GM23248 (cell line): ENCODE measurements at regions not wholly inside any gene's neighbourhood (a gene's known extent, or its start where the extent isn't known, plus 50 kb on each side); places are given as distances from the start of the nearest gene placed in this dataset.

Experiments used
- DNase-seq: peaks from one replicate; pipeline ENCODE4 v3.0.0-alpha.2; 2015
- H2AFZ ChIP-seq: fragments of 200-600 bp; sonication (generic); 2 replicates; pipeline ENCODE4 v1.6.1; 2016; ENCODE audit warnings: antibody characterized with exemption
- H3F3A ChIP-seq: fragments of 200-600 bp; sonication (generic); 2 replicates; pipeline ENCODE4 v1.6.1; 2016; ENCODE audit warnings: mild to moderate bottlenecking, antibody characterized with exemption, mixed run types; ENCODE audit not compliant: insufficient read depth
- H3K27ac ChIP-seq: fragments of 200-600 bp; sonication (generic); 2 replicates; pipeline ENCODE4 v1.5.1; 2016; ENCODE audit warnings: mild to moderate bottlenecking
- H3K27me3 ChIP-seq: fragments of 200-600 bp; sonication (generic); replicated peaks from 2 replicates; pipeline ENCODE4 v1.6.1; 2016; ENCODE audit warnings: mild to moderate bottlenecking; ENCODE audit not compliant: insufficient read depth
- H3K36me3 ChIP-seq: fragments of 200-600 bp; sonication (generic); 2 replicates; pipeline ENCODE4 v1.6.1; 2016; ENCODE audit warnings: low read depth, mild to moderate bottlenecking
- H3K4me1 ChIP-seq: fragments of 200-600 bp; sonication (generic); 2 replicates; pipeline ENCODE4 v1.6.1; 2016; ENCODE audit warnings: mild to moderate bottlenecking; ENCODE audit not compliant: insufficient read depth
- H3K4me2 ChIP-seq: fragments of 200-600 bp; sonication (generic); one replicate; pipeline ENCODE4 v1.6.1; 2016; ENCODE audit warnings: mild to moderate bottlenecking; ENCODE audit not compliant: unreplicated experiment
- H3K4me3 ChIP-seq: fragments of 200-600 bp; sonication (generic); 2 replicates; pipeline ENCODE4 v1.5.1; 2016; ENCODE audit warnings: mild to moderate bottlenecking
- H3K79me2 ChIP-seq: fragments of 200-600 bp; sonication (generic); 2 replicates; pipeline ENCODE4 v1.6.1; 2016; ENCODE audit warnings: mild to moderate bottlenecking; ENCODE audit not compliant: insufficient read depth
- H3K9ac ChIP-seq: fragments of 200-600 bp; sonication (generic); 2 replicates; pipeline ENCODE4 v1.6.1; 2016; ENCODE audit warnings: mild to moderate bottlenecking
- H3K9me2 ChIP-seq: fragments of 200-600 bp; sonication (generic); 2 replicates; pipeline ENCODE4 v1.6.1; 2016; ENCODE audit warnings: mixed run types, mild to moderate bottlenecking, moderate library complexity; ENCODE audit not compliant: insufficient read depth
- H3K9me3 ChIP-seq: fragments of 200-600 bp; sonication (generic); one replicate; pipeline ENCODE4 v1.6.1; 2017; ENCODE audit warnings: low read depth
- H4K20me1 ChIP-seq: fragments of 200-600 bp; sonication (generic); 2 replicates; pipeline ENCODE4 v1.6.0; 2016; ENCODE audit not compliant: insufficient read depth
- EZH2 ChIP-seq: fragments of 200-600 bp; sonication (generic); IDR thresholded peaks from 2 replicates; pipeline ENCODE4 v1.6.1; 2018; ENCODE audit warnings: antibody characterized with exemption, mild to moderate bottlenecking; ENCODE audit not compliant: insufficient read depth, poor library complexity, severe bottlenecking
- EZH2phosphoT487 ChIP-seq: fragments of 200-600 bp; sonication (generic); IDR thresholded peaks from 2 replicates; pipeline ENCODE4 v1.6.1; 2018; ENCODE audit warnings: antibody characterized with exemption, moderate library complexity, mild to moderate bottlenecking, low read depth; ENCODE audit not compliant: insufficient read depth
- WGBS, 2 experiments: methylation state at CpG; one replicate each; pipeline ENCODE4 v1.1.6; 2015 to 2017; ENCODE audit warnings: low lambda C conversion rate in 2 of 2, low coverage in 1 of 2; ENCODE audit errors: missing lambda C conversion rate in 2 of 2; 5-methylcytosine and 5-hydroxymethylcytosine counted together
- in situ Hi-C: fragments of 300-500 bp; cut with MboI; formaldehyde crosslinking; loops from 2 replicates; pipeline ENCODE4 v1.15.0; 2020

GRCh38 chr10:28912017-28912783, 234.9 kb downstream of the BAMBI start:
- DNase-seq: no peak
- no peak for TF ChIP-seq EZH2phosphoT487
- no peak for TF ChIP-seq EZH2
- Histone ChIP-seq H3K4me1 (no peaks in the 10 kb centered on the region; the same call in 1 of the 2 replicates), H4K20me1 (no peaks in the 10 kb centered on the region), H3K27me3 (no peaks in the 10 kb centered on the region), H3K4me2 (no peak overlapping the region), H2AFZ (no peak overlapping the region), H3K9me3 (no peaks in the 10 kb centered on the region), H3K36me3 (no peaks in the 10 kb centered on the region), H3K9ac (no peak overlapping the region), H3K9me2 (no peaks in the 10 kb centered on the region), H3F3A (no peaks in the 10 kb centered on the region), H3K79me2 (no peaks in the 10 kb centered on the region), H3K27ac (no peak overlapping the region), H3K4me3 (no peak overlapping the region)
- WGBS, 2 experiments: 24 to 29% methylated on average over 9 of the region's 9 CpGs
- in situ Hi-C loops: no loop called here

DNA sequence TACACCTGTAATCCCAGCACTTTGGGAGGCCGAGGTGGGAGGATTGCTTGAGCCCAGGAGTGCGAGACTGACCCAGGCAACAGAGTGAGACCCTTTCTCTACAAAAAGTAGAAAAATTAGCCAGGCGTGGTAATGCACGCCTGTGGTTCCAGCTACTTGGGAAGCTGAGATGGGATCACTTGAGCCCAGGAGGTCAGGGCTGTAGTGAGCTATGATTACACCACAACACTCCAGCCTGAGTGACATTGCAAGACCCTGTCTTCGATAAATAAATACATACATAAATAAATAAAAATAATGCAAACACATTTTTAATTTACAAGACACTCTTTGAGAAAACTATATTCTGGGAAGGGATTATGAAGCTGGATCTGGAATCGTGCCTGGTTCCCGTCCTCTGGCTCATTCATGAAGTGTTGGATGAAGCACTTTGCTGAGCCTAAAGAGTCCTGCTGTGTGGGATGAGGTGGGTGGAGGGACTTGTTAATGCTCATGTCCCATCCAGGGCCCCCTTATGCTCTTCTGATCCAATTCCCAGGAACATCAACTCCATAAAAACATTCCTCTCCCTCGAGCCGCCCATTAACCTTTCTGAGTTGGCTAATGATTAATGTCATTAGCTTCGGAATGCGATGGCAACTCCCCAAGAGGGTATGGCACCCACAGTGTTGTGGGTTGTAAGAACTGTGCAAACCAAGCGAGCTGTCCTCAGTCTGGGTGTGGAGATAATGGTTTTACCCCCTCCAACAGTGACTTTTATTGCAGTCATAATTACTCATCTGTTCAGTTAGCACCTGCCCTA, 236.3 kb downstream of the BAMBI start:
- WGBS, 2 experiments: 23 to 26% methylated on average over 12 of the region's 12 CpGs
- no peak overlapping the region for H3K9ac ChIP-seq
- H3K27ac ChIP-seq: no peak overlapping the region
- H3K9me2 ChIP-seq: no peaks in the 10 kb centered on the region
- no peaks in the 10 kb centered on the region for H3F3A ChIP-seq
- H3K4me3 ChIP-seq: no peak overlapping the region
- H3K4me2 ChIP-seq: no peak overlapping the region
- no peaks in the 10 kb centered on the region for H4K20me1 ChIP-seq
- DNase-seq: no peak
- H3K4me1 ChIP-seq: no peaks in the 10 kb centered on the region; the same call in 1 of the 2 replicates
- in situ Hi-C loops: no loop called here
- H3K9me3 ChIP-seq: no peaks in the 10 kb centered on the region
- no peak overlapping the region for H2AFZ ChIP-seq
- no peaks in the 10 kb centered on the region for H3K36me3 ChIP-seq
- H3K79me2 ChIP-seq: no peaks in the 10 kb centered on the region
- TF ChIP-seq EZH2phosphoT487: no peak
- TF ChIP-seq EZH2: no peak
- H3K27me3 ChIP-seq: no peaks in the 10 kb centered on the region

- no peaks in the 10 kb centered on the region for H3K36me3 ChIP-seq
- H3K9ac ChIP-seq: no peak overlapping the region
- H3K27ac ChIP-seq: no peak overlapping the region
- no peak overlapping the region for H3K4me3 ChIP-seq
- no peak overlapping the region for H2AFZ ChIP-seq
- H3K9me3 ChIP-seq: no peaks in the 10 kb centered on the region
- in situ Hi-C loops: no loop called here
- 0 to 4% methylated on average over 3 of the region's 3 CpGs for WGBS, 2 experiments
- H3K27me3 ChIP-seq: no peaks in the 10 kb centered on the region
- no peaks in the 10 kb centered on the region for H3F3A ChIP-seq
- no peak for DNase-seq
- H3K79me2 ChIP-seq: no peaks in the 10 kb centered on the region
- no peaks in the 10 kb centered on the region for H3K9me2 ChIP-seq
- H4K20me1 ChIP-seq: no peaks in the 10 kb centered on the region
- TF ChIP-seq EZH2phosphoT487: no peak
- no peak for TF ChIP-seq EZH2
- no peak overlapping the region for H3K4me2 ChIP-seq
- H3K4me1 ChIP-seq: no peaks in the 10 kb centered on the region; the same call in 1 of the 2 replicates
These were observed 237.4 kb downstream of the BAMBI start for GRCh38 chr10:28914701-28915100.

GRCh38 chr10:28915989-28916588, 238.8 kb downstream of the BAMBI start:
- no peak overlapping the region for H3K9ac ChIP-seq
- WGBS, 2 experiments: 32 to 45% methylated on average over 9 of the region's 9 CpGs

More at GRCh38 chr10:28915989-28916588, 238.8 kb downstream of the BAMBI start:
- H3K27ac ChIP-seq: no peak overlapping the region
- no peaks in the 10 kb centered on the region for H3K27me3 ChIP-seq
- H3F3A ChIP-seq: no peaks in the 10 kb centered on the region
- H3K79me2 ChIP-seq: no peaks in the 10 kb centered on the region
- no peaks in the 10 kb centered on the region for H4K20me1 ChIP-seq
- H2AFZ ChIP-seq: no peak overlapping the region
- in situ Hi-C loops: no loop called here
- no peaks in the 10 kb centered on the region for H3K9me2 ChIP-seq
- no peak overlapping the region for H3K4me3 ChIP-seq
- no peaks in the 10 kb centered on the region for H3K9me3 ChIP-seq
- no peak for DNase-seq
- H3K4me2 ChIP-seq: no peak overlapping the region
- no peaks in the 10 kb centered on the region for H3K36me3 ChIP-seq
- no peaks in the 10 kb centered on the region for H3K4me1 ChIP-seq
- TF ChIP-seq EZH2phosphoT487 (no peak), EZH2 (no peak)
